OCI-LY7 (cell line): ENCODE measurements at regions not wholly inside any gene's neighbourhood (a gene's known extent, or its start where the extent isn't known, plus 50 kb on each side); places are given as distances from the start of the nearest gene placed in this dataset.

Experiments
- CTCF ChIP-seq: fragments of 200-600 bp; sonication (generic); conservative IDR thresholded peaks from 2 replicates; pipeline ENCODE4 v1.5.1; 2014; ENCODE audit warnings: mild to moderate bottlenecking, antibody characterized with exemption, low read length, moderate library complexity, mixed read lengths
- EZH2phosphoT487 ChIP-seq: fragments of 200-600 bp; sonication (generic); IDR thresholded peaks from 2 replicates; pipeline ENCODE4 v1.6.1; 2018; ENCODE audit warnings: low read depth, borderline replicate concordance, mild to moderate bottlenecking, mixed run types, antibody characterized with exemption, low read length, moderate library complexity, mixed read lengths

GRCh38 chr4:42347076-42347475 is 50.2 kb upstream of the SHISA3 start:
- no peak for TF ChIP-seq CTCF
- TF ChIP-seq EZH2phosphoT487 = no peak
